Neutrophil (primary cell): ENCODE measurements at regions not wholly inside any gene's neighbourhood (a gene's known extent, or its start where the extent isn't known, plus 50 kb on each side); places are given as distances from the start of the nearest gene placed in this dataset.

Experiments used
- H3K27ac ChIP-seq: fragments of 200-600 bp; sonication (generic); 2 replicates; pipeline ENCODE4 v1.5.1; 2016; ENCODE audit warnings: mild to moderate bottlenecking, moderate library complexity
- H3K27me3 ChIP-seq: fragments of 200-600 bp; sonication (generic); 2 replicates; pipeline ENCODE4 v1.6.0; 2016; ENCODE audit warnings: mild to moderate bottlenecking
- H3K36me3 ChIP-seq: fragments of 200-600 bp; sonication (generic); 2 replicates; pipeline ENCODE4 v1.5.1; 2017
- H3K4me1 ChIP-seq, 2 experiments: fragments of 200-600 bp in 1 of 2; sonication (generic) in 1 of 2; 1 replicate in 1 of 2; 2 replicates in 1 of 2; pipeline versions ENCODE4 v1.5.1 to v1.6.1; 2013 to 2016; ENCODE audit warnings: low read depth in 1 of 2, low read length in 1 of 2, mild to moderate bottlenecking in 1 of 2, moderate library complexity in 1 of 2; ENCODE audit not compliant: control insufficient read depth in 1 of 2, insufficient read depth in 1 of 2
- H3K4me3 ChIP-seq, 2 experiments: fragments of 200-600 bp in 1 of 2; sonication (generic) in 1 of 2; 1 replicate in 1 of 2; 2 replicates in 1 of 2; pipeline ENCODE4 v1.5.1; 2013 to 2016; ENCODE audit warnings: low read depth in 1 of 2, low read length in 1 of 2, mild to moderate bottlenecking in 1 of 2, moderate library complexity in 1 of 2
- H3K9me3 ChIP-seq: fragments of 200-600 bp; sonication (generic); 2 replicates; pipeline ENCODE4 v1.5.1; 2016
- CTCF ChIP-seq: fragments of 200-600 bp; sonication (generic); IDR thresholded peaks from 2 replicates; pipeline ENCODE4 v1.5.1; 2016; ENCODE audit warnings: antibody characterized with exemption

DNA sequence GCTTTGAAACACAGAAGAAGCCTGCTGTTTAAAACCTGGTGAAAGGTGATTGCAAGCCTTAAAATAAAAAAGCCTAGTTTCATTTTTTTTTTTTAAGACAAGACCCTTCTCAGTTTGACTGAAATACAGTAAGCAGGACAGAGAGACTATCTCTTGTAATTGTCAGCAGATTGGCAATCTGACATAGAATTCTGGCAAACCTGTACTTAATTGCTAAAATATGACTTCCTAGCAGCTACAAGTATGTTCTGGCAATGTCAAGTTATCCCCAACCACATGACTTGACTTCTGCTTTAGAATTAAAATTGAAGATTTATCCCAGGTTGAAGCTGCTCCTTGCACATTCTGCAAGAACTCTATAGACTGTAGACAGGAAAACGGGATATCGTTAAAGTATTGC, 232.8 kb upstream of the NR2F2 start:
- no peak overlapping the region for H3K4me3 ChIP-seq
- no peaks in the 10 kb centered on the region for H3K4me1 ChIP-seq
- no peak for TF ChIP-seq CTCF
- H3K36me3 ChIP-seq: no peaks in the 10 kb centered on the region
- no peaks in the 10 kb centered on the region for H3K27me3 ChIP-seq
- H3K27ac ChIP-seq: no peak overlapping the region
- H3K9me3 ChIP-seq: no peaks in the 10 kb centered on the region

DNA sequence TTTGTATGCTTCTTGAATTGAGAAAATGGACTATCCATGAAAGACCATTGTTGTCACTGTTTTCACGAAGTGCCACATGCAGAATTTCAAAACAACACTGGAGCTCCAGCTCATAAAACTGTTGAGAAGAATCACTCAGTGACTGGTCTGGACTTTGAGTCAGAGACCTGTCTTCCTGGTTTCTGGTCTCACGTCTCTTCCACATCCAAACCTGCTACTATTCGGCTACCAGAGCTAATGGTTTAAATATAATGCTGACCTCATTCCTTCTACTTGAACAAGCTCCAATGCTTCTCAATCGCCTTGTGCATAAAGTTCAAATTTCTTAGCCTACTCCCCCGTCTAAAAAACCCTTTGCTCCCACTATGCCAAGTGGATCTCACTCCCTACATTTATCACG, 227.9 kb upstream of the NR2F2 start:
- Histone ChIP-seq H3K4me3 (no peak overlapping the region), H3K36me3 (no peaks in the 10 kb centered on the region), H3K27ac (no peak overlapping the region), H3K9me3 (no peaks in the 10 kb centered on the region), H3K27me3 (no peaks in the 10 kb centered on the region), H3K4me1 (no peaks in the 10 kb centered on the region)
- no peak for TF ChIP-seq CTCF

GRCh38 chr15:96106181-96106580, 224.3 kb upstream of the NR2F2 start:
- Histone ChIP-seq H3K36me3 (no peaks in the 10 kb centered on the region), H3K9me3 (no peaks in the 10 kb centered on the region), H3K4me1 (no peaks in the 10 kb centered on the region), H3K4me3 (no peak overlapping the region), H3K27me3 (no peaks in the 10 kb centered on the region), H3K27ac (no peak overlapping the region)
- TF ChIP-seq CTCF: no peak

DNA sequence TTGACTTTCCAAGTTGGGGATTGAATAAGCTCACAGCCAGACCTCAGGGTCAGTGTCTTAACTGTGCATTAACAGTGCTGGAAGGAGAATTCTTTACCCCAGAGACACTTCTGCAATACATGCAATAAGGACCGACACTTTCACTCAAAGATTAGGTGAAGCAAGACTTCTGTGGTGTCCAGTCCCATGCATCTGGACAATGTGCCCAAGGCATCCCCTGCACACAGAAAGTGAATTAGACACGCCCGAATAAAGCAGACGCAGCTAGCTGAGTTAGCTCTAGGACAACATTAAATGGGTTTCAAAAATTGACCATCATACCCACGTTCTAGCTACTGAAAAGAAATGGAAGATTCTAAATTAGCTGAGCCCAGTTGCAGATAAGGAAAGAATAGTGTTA, 223.9 kb upstream of the NR2F2 start:
- Histone ChIP-seq H3K27me3 (no peaks in the 10 kb centered on the region), H3K9me3 (no peaks in the 10 kb centered on the region), H3K36me3 (no peaks in the 10 kb centered on the region), H3K4me3 (no peak overlapping the region), H3K27ac (no peak overlapping the region), H3K4me1 (no peaks in the 10 kb centered on the region)
- TF ChIP-seq CTCF: no peak

DNA sequence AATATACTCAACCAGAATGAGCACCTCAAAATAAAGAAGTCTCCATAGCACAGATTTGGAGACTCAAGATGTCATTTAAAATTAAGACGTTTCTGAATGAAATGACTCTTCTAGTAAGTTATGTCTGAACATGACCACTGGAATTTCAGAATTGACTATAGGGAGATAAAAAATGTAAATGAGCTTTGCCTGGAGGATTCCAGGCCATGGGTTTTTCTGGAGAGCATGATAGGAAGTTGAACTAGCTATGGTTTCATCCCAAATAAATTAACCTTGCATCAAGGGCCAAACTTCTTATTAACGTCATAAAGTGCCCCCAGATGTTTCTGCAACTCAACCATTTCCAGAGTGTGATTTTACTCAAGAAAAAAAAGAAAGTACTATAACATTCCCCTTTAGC, 222.6 kb upstream of the NR2F2 start:
- no peaks in the 10 kb centered on the region for H3K4me1 ChIP-seq
- H3K27ac ChIP-seq: no peak overlapping the region
- no peaks in the 10 kb centered on the region for H3K9me3 ChIP-seq
- no peaks in the 10 kb centered on the region for H3K36me3 ChIP-seq
- TF ChIP-seq CTCF: no peak
- no peak overlapping the region for H3K4me3 ChIP-seq
- H3K27me3 ChIP-seq: no peaks in the 10 kb centered on the region

GRCh38 chr15:96108405-96108804, 222.1 kb upstream of the NR2F2 start:
- H3K27ac ChIP-seq: no peak overlapping the region
- no peak overlapping the region for H3K4me3 ChIP-seq
- no peaks in the 10 kb centered on the region for H3K4me1 ChIP-seq
- no peak for TF ChIP-seq CTCF
- no peaks in the 10 kb centered on the region for H3K27me3 ChIP-seq
- H3K36me3 ChIP-seq: no peaks in the 10 kb centered on the region
- H3K9me3 ChIP-seq: no peaks in the 10 kb centered on the region
